Mucosa of descending colon (tissue), 3 donors: ENCODE measurements at regions not wholly inside any gene's neighbourhood (a gene's known extent, or its start where the extent isn't known, plus 50 kb on each side); places are given as distances from the start of the nearest gene placed in this dataset.

Experiments used
- ATAC-seq: fragments of 200-7000 bp; cut with Tn5 transposase; one replicate; pipeline ENCODE4 v1.9.1; 2020; ENCODE audit warnings: mild to moderate bottlenecking, moderate library complexity
- DNase-seq, 3 donors: peaks; one replicate each; pipeline ENCODE4 v3.0.0-alpha.2; 2020
- H3K36me3 ChIP-seq: fragments of 200-600 bp; one replicate; pipeline ENCODE4 v1.8.0; 2021; ENCODE audit warnings: low read depth, mild to moderate bottlenecking
- H3K4me1 ChIP-seq: fragments of 200-600 bp; one replicate; pipeline ENCODE4 v1.8.0; 2021; ENCODE audit warnings: low read depth, mild to moderate bottlenecking
- H3K4me3 ChIP-seq: fragments of 200-600 bp; one replicate; pipeline ENCODE4 v1.8.0; 2021; ENCODE audit warnings: mild to moderate bottlenecking
- H3K9me3 ChIP-seq: fragments of 200-600 bp; one replicate; pipeline ENCODE4 v1.8.0; 2021; ENCODE audit warnings: mild to moderate bottlenecking
- intact Hi-C, 2 donors: fragments of 100-400 bp; cut with DNase I in 1 of 2; cut with micrococcal nuclease in 1 of 2; formaldehyde crosslinking; loops; one replicate each; pipeline versions ENCODE4 v1.11.0 to v1.11.1; 2022; cut with DNase I, micrococcal nuclease
- TF ChIP-seq, protein P1 (sequence below): fragments of 200-600 bp; IDR thresholded peaks from one replicate; pipeline ENCODE4 v1.8.0; 2022; ENCODE audit warnings: antibody characterized with exemption, mild to moderate bottlenecking
- donor health status: DM: no; HTN: no; CAD: no; lungs with moderate emphysema.
- donor health status: DM: no; HTN: no; CAD: no.
- donor health status: DM: no; HTN: yes; CAD: no.

DNA sequence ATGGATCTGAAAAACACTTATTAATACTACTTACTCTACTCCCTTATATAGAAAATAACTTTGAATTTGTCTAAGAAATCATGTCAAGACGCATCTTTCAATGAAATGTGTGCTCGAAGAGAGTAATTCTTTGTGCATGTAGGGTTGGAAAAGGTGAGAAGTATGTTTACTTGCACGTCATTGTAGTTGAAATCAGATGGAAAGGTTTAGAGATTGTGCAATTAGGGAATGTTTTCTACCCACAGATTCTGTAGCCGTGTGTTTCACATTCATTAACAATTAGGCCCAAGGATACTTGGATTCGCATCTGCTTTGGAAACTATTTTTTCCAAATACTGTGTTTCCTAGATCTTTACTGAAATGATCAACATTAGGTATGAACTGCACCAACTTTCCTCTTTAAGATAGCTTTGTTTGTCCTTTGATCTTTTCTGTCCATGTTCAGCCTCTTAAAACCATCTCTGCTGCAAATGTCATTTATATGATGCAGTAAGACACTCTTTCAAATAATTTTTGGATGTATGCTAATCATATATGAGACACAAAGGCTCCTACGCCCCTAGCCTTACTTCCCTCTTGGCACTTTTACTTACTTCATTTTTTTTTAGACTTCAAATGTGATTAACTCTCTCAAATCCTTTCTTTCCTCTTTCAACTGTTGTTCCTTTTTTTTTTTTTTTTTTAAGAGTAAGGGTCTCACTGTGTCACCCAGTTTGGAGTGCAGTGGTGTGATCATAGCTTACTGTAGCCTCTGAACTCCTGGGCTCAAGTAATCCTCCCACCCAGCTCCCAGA is 58.0 kb upstream of the PSMA6 start:
- H3K4me1 ChIP-seq, result no peaks in the 10 kb centered on the region
- ATAC-seq (no peak), DNase-seq (no peak)
- H3K9me3 ChIP-seq, result no peaks in the 10 kb centered on the region
- H3K36me3 ChIP-seq, result no peaks in the 10 kb centered on the region
- no peak overlapping the region for H3K4me3 ChIP-seq
- TF ChIP-seq, protein P1, sequence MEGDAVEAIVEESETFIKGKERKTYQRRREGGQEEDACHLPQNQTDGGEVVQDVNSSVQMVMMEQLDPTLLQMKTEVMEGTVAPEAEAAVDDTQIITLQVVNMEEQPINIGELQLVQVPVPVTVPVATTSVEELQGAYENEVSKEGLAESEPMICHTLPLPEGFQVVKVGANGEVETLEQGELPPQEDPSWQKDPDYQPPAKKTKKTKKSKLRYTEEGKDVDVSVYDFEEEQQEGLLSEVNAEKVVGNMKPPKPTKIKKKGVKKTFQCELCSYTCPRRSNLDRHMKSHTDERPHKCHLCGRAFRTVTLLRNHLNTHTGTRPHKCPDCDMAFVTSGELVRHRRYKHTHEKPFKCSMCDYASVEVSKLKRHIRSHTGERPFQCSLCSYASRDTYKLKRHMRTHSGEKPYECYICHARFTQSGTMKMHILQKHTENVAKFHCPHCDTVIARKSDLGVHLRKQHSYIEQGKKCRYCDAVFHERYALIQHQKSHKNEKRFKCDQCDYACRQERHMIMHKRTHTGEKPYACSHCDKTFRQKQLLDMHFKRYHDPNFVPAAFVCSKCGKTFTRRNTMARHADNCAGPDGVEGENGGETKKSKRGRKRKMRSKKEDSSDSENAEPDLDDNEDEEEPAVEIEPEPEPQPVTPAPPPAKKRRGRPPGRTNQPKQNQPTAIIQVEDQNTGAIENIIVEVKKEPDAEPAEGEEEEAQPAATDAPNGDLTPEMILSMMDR, result no peak
- intact Hi-C loops, result no loop called here

DNA sequence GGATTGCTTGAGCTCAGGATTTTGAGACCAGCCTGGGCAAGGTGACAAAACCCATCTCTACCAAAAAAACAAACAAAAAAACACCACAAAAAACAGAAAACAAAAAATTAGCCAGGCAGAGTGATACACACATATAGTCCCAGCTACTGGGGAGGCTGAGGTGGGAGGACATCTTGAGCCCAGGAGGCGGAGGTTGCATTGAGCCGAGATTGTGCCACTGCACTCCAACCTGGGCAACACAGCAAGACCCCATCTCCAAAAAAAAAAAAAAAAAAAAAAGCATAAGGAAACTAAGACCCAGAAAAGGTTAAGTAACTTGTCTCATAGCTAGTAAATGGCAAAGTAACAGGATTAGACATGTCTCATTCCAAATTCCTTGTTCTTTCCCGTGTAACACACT is 56.3 kb upstream of the PSMA6 start:
- intact Hi-C loops, result no loop called here
- ATAC-seq (no peak), DNase-seq (no peak)
- H3K9me3 ChIP-seq, result no peaks in the 10 kb centered on the region
- H3K36me3 ChIP-seq, result no peaks in the 10 kb centered on the region
- no peak overlapping the region for H3K4me3 ChIP-seq
- no peaks in the 10 kb centered on the region for H3K4me1 ChIP-seq
- TF ChIP-seq, protein P1, result no peak

DNA sequence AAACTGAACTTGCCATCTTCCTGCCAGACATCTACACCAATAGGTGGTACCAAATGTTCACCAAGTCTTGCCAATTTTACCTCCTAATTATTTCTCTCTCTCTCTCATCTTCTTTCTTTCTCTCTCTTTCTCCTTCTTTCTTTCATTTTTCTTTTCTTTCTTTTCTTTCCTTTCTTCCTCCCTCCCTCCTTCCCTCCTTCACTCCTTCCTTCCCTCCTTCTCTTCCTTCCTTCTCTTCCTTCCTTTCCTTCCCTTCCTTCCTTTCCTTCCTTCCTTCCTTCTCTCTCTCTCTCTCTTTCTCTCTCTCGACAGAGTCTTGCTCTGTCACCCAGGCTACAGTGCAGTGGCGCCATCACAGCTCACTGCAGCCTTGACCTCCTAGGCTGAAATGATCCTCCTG is 55.4 kb upstream of the PSMA6 start:
- Histone ChIP-seq H3K36me3 (no peaks in the 10 kb centered on the region), H3K4me1 (no peaks in the 10 kb centered on the region), H3K4me3 (no peak overlapping the region), H3K9me3 (no peaks in the 10 kb centered on the region)
- TF ChIP-seq, protein P1, result no peak
- intact Hi-C loops, result no loop called here
- ATAC-seq, result no peak
- DNase-seq, result no peak

DNA sequence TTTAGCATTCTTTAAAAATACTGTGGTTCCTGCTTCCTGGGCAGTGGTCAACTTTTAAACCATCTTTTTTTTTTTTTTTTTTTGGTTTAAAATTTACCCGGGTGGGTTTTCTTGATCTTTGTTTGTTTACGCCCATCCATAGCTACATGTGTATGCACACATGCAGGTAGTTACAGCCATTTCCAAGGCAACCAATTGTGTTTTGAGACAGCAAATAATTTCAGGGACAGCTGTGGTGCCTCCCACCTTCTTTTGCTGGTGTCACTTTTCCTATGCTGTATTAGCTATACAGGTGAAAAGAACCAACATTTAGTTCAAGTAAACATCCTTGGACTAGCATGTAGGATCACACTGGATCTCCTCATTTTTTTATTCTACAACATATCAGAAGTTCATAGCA is 52.0 kb upstream of the PSMA6 start:
- no peaks in the 10 kb centered on the region for H3K36me3 ChIP-seq
- no peaks in the 10 kb centered on the region for H3K4me1 ChIP-seq
- no peaks in the 10 kb centered on the region for H3K9me3 ChIP-seq
- TF ChIP-seq, protein P1, result no peak
- no peak overlapping the region for H3K4me3 ChIP-seq
- DNase-seq (no peak), ATAC-seq (no peak)
- intact Hi-C loops, result no loop called here
